ENCODE measurements at regions not wholly inside any gene's neighbourhood (a gene's known extent, or its start where the extent isn't known, plus 50 kb on each side); places are given as distances from the start of the nearest gene placed in this dataset.

GRCh38 chr2:15863089-15863488 lies 77.3 kb upstream of the MYCN start:
- TF ChIP-seq CTCF (IDR thresholded peaks at IDR 0.05) = no peak
- Mint-ChIP-seq H3K4me3 (ENCODE audit: unreplicated experiment) (no peak overlapping the region), H3K9me3 (ENCODE audit: low read depth) (peaks cover 7% of the 10 kb centered on the region), H3K27ac (ENCODE audit: unreplicated experiment) (no peak overlapping the region), H3K4me1 (ENCODE audit: low read depth) (no peaks in the 10 kb centered on the region), H3K36me3 (ENCODE audit: low read depth) (no peaks in the 10 kb centered on the region), H3K27me3 (ENCODE audit: low read depth) (peaks cover 24% of the 10 kb centered on the region)
- DNase-seq (ENCODE audit: low spot score) = no peak

GRCh38 chr2:15863494-15864175 lies 76.7 kb upstream of the MYCN start:
- Mint-ChIP-seq H3K27ac (ENCODE audit: unreplicated experiment) (no peak overlapping the region), H3K36me3 (ENCODE audit: low read depth) (no peaks in the 10 kb centered on the region), H3K27me3 (ENCODE audit: low read depth) (peaks cover 22% of the 10 kb centered on the region), H3K4me1 (ENCODE audit: low read depth) (no peaks in the 10 kb centered on the region), H3K9me3 (ENCODE audit: low read depth) (peaks cover 7% of the 10 kb centered on the region), H3K4me3 (ENCODE audit: unreplicated experiment) (no peak overlapping the region)
- no peak for DNase-seq (ENCODE audit: low spot score)
- no peak for TF ChIP-seq CTCF (IDR thresholded peaks at IDR 0.05)

- no peak overlapping the region for H3K4me3 Mint-ChIP-seq (ENCODE audit: unreplicated experiment)
Observed at GRCh38 chr2:15864176-15864769, 76.1 kb upstream of the MYCN start.

GRCh38 chr2:15865923-15866322 lies 74.4 kb upstream of the MYCN start:
- Mint-ChIP-seq H3K36me3 (ENCODE audit: low read depth) (no peaks in the 10 kb centered on the region), H3K9me3 (ENCODE audit: low read depth) (peaks cover 7% of the 10 kb centered on the region), H3K27ac (ENCODE audit: unreplicated experiment) (no peak overlapping the region), H3K4me1 (ENCODE audit: low read depth) (no peaks in the 10 kb centered on the region), H3K4me3 (ENCODE audit: unreplicated experiment) (no peak overlapping the region), H3K27me3 (ENCODE audit: low read depth) (peaks cover 13% of the 10 kb centered on the region)
- TF ChIP-seq CTCF (IDR thresholded peaks at IDR 0.05) = no peak
- DNase-seq (ENCODE audit: low spot score) = no peak

More at GRCh38 chr2:15864176-15864769, 76.1 kb upstream of the MYCN start:
- TF ChIP-seq CTCF (IDR thresholded peaks at IDR 0.05) = no peak
- no peak for DNase-seq (ENCODE audit: low spot score)
- H3K4me1 Mint-ChIP-seq (ENCODE audit: low read depth) = no peaks in the 10 kb centered on the region
- no peak overlapping the region for H3K27ac Mint-ChIP-seq (ENCODE audit: unreplicated experiment)
- peaks cover 7% of the 10 kb centered on the region for H3K9me3 Mint-ChIP-seq (ENCODE audit: low read depth)
- H3K27me3 Mint-ChIP-seq (ENCODE audit: low read depth) = peaks cover 17% of the 10 kb centered on the region
- H3K36me3 Mint-ChIP-seq (ENCODE audit: low read depth) = no peaks in the 10 kb centered on the region

GRCh38 chr2:15866563-15867193 lies 73.7 kb upstream of the MYCN start:
- peaks cover 7% of the 10 kb centered on the region for H3K9me3 Mint-ChIP-seq (ENCODE audit: low read depth)
- no peak for TF ChIP-seq CTCF (IDR thresholded peaks at IDR 0.05)
- no peaks in the 10 kb centered on the region for H3K36me3 Mint-ChIP-seq (ENCODE audit: low read depth)
- no peak overlapping the region for H3K27ac Mint-ChIP-seq (ENCODE audit: unreplicated experiment)
- DNase-seq (ENCODE audit: low spot score) = no peak
- peaks cover 13% of the 10 kb centered on the region for H3K27me3 Mint-ChIP-seq (ENCODE audit: low read depth)
- H3K4me3 Mint-ChIP-seq (ENCODE audit: unreplicated experiment) = no peak overlapping the region
- no peaks in the 10 kb centered on the region for H3K4me1 Mint-ChIP-seq (ENCODE audit: low read depth)

All from chondrocyte (in vitro differentiated cells).